CD8-positive, alpha-beta memory T cell (primary cell): ENCODE measurements at regions not wholly inside any gene's neighbourhood (a gene's known extent, or its start where the extent isn't known, plus 50 kb on each side); places are given as distances from the start of the nearest gene placed in this dataset.

ENCODE experiments used
- CTCF ChIA-PET: fragments of 350-600 bp; sonication (Branson Sonifier 250); formaldehyde crosslinking; loops from one replicate; lab custom pipeline; 2021; ENCODE audit warnings: antibody characterized with exemption; lab: Charles Lee
- POLR2A ChIA-PET: fragments of 350-600 bp; sonication (Branson Sonifier 250); formaldehyde crosslinking; loops from one replicate; lab custom pipeline; 2021; ENCODE audit warnings: antibody characterized with exemption; lab: Charles Lee
- DNase-seq, 5 donors: peaks; one replicate each; pipeline versions ENCODE4 v3.0.0 to v3.0.0-alpha.2; 2020 to 2022; ENCODE audit warnings: mixed read lengths in 1 of 5
- H3K27ac ChIP-seq: one replicate; pipeline ENCODE4 v1.7.0; 2013; ENCODE audit warnings: low read depth, mild to moderate bottlenecking, low read length, moderate library complexity
- H3K27me3 ChIP-seq: 2 replicates; pipeline ENCODE4 v1.7.0; 2013; ENCODE audit warnings: low read length, mild to moderate bottlenecking; ENCODE audit not compliant: insufficient read depth, poor library complexity, severe bottlenecking
- H3K36me3 ChIP-seq: 2 replicates; pipeline ENCODE4 v1.7.0; 2013; ENCODE audit warnings: mild to moderate bottlenecking, low read length, moderate library complexity; ENCODE audit not compliant: insufficient read depth
- H3K4me1 ChIP-seq: 2 replicates; pipeline ENCODE4 v1.7.0; 2013; ENCODE audit warnings: mild to moderate bottlenecking, low read length, moderate library complexity; ENCODE audit not compliant: insufficient read depth
- H3K4me3 ChIP-seq: 2 replicates; pipeline ENCODE4 v1.7.0; 2013; ENCODE audit warnings: mild to moderate bottlenecking, low read length
- H3K9me3 ChIP-seq: 2 replicates; pipeline ENCODE4 v1.7.0; 2013; ENCODE audit warnings: mild to moderate bottlenecking, low read length
- H3K27ac Mint-ChIP-seq, 8 donors: one replicate each; pipeline ENCODE4 v1.8.0; 2020 to 2021; ENCODE audit warnings: mixed read lengths in 8 of 8, mild to moderate bottlenecking in 6 of 8, inconsistent platforms in 3 of 8, moderate library complexity in 3 of 8
- H3K27me3 Mint-ChIP-seq, 2 donors: one replicate each; pipeline ENCODE4 v1.8.0; 2020 to 2021; ENCODE audit warnings: mixed read lengths in 2 of 2, mild to moderate bottlenecking in 1 of 2, moderate library complexity in 1 of 2
- H3K36me3 Mint-ChIP-seq, 3 donors: one replicate each; pipeline ENCODE4 v1.8.0; 2020 to 2021; ENCODE audit warnings: mixed read lengths in 3 of 3, inconsistent platforms in 1 of 3, mild to moderate bottlenecking in 1 of 3
- H3K4me1 Mint-ChIP-seq, 3 donors: one replicate each; pipeline ENCODE4 v1.8.0; 2020 to 2021; ENCODE audit warnings: mixed read lengths in 3 of 3, inconsistent platforms in 1 of 3, mild to moderate bottlenecking in 1 of 3
- H3K4me3 Mint-ChIP-seq, 7 donors: one replicate each; pipeline ENCODE4 v1.8.0; 2020 to 2021; ENCODE audit warnings: mixed read lengths in 7 of 7, mild to moderate bottlenecking in 6 of 7, moderate library complexity in 4 of 7, inconsistent platforms in 2 of 7
- H3K9me3 Mint-ChIP-seq, 5 donors: one replicate each; pipeline ENCODE4 v1.8.0; 2020 to 2022; ENCODE audit warnings: mixed read lengths in 5 of 5, mild to moderate bottlenecking in 3 of 5, moderate library complexity in 2 of 5, inconsistent platforms in 1 of 5

- H3K4me1 Mint-ChIP-seq = no peaks in the 10 kb centered on the region
- H3K27me3 ChIP-seq = no peaks in the 10 kb centered on the region
- H3K9me3 ChIP-seq = no peaks in the 10 kb centered on the region
- no peak for DNase-seq
- H3K4me3 Mint-ChIP-seq = no peak overlapping the region
- CTCF ChIA-PET = no interaction called here
- no peaks in the 10 kb centered on the region for H3K27me3 Mint-ChIP-seq
- H3K36me3 ChIP-seq = no peaks in the 10 kb centered on the region
- POLR2A ChIA-PET = no interaction called here
- no peaks in the 10 kb centered on the region for H3K36me3 Mint-ChIP-seq
- H3K27ac ChIP-seq = no peak overlapping the region
- H3K4me1 ChIP-seq = no peaks in the 10 kb centered on the region
- H3K9me3 Mint-ChIP-seq = peaks cover 0 to 5% (median 0%) of the 10 kb centered on the region in 5 donors
- no peak overlapping the region for H3K4me3 ChIP-seq
- no peak overlapping the region for H3K27ac Mint-ChIP-seq
Measured at GRCh38 chr2:14756122-14756541, 123.6 kb downstream of the LRATD1 start.

- no peaks in the 10 kb centered on the region for H3K36me3 ChIP-seq
- no peak overlapping the region for H3K4me3 Mint-ChIP-seq
- no peaks in the 10 kb centered on the region for H3K4me1 Mint-ChIP-seq
- H3K27ac Mint-ChIP-seq = no peak overlapping the region
- H3K4me1 ChIP-seq = no peaks in the 10 kb centered on the region
- H3K4me3 ChIP-seq = no peak overlapping the region
- CTCF ChIA-PET = no interaction called here
- no peak for DNase-seq
- no peaks in the 10 kb centered on the region for H3K27me3 Mint-ChIP-seq
- H3K9me3 Mint-ChIP-seq = peaks cover 0 to 7% (median 0%) of the 10 kb centered on the region in 5 donors
- no peaks in the 10 kb centered on the region for H3K27me3 ChIP-seq
- POLR2A ChIA-PET = no interaction called here
- no peaks in the 10 kb centered on the region for H3K9me3 ChIP-seq
- no peaks in the 10 kb centered on the region for H3K36me3 Mint-ChIP-seq
- no peak overlapping the region for H3K27ac ChIP-seq
Measured at GRCh38 chr2:14756981-14757657, 124.6 kb downstream of the LRATD1 start.

GRCh38 chr2:14759082-14759481 lies 126.6 kb downstream of the LRATD1 start:
- Histone ChIP-seq H3K36me3 (no peaks in the 10 kb centered on the region), H3K9me3 (no peaks in the 10 kb centered on the region), H3K4me3 (no peak overlapping the region), H3K27ac (no peak overlapping the region), H3K27me3 (no peaks in the 10 kb centered on the region), H3K4me1 (no peaks in the 10 kb centered on the region)
- ChIA-PET POLR2A (no interaction called here), CTCF (no interaction called here)
- Mint-ChIP-seq H3K36me3 (no peaks in the 10 kb centered on the region), H3K9me3 (peaks cover 0 to 7% (median 0%) of the 10 kb centered on the region in 5 donors), H3K4me1 (no peaks in the 10 kb centered on the region), H3K27me3 (no peaks in the 10 kb centered on the region), H3K27ac (no peak overlapping the region), H3K4me3 (no peak overlapping the region)
- DNase-seq = no peak

GRCh38 chr2:14760169-14760568 lies 127.7 kb downstream of the LRATD1 start:
- POLR2A ChIA-PET = no interaction called here
- Histone ChIP-seq H3K9me3 (no peaks in the 10 kb centered on the region), H3K27ac (no peak overlapping the region), H3K36me3 (no peaks in the 10 kb centered on the region), H3K4me3 (no peak overlapping the region), H3K4me1 (no peaks in the 10 kb centered on the region), H3K27me3 (no peaks in the 10 kb centered on the region)
- Mint-ChIP-seq H3K4me3 (no peak overlapping the region), H3K27me3 (no peaks in the 10 kb centered on the region), H3K27ac (no peak overlapping the region), H3K9me3 (peaks cover 0 to 7% (median 0%) of the 10 kb centered on the region in 5 donors), H3K36me3 (no peaks in the 10 kb centered on the region), H3K4me1 (no peaks in the 10 kb centered on the region)
- no peak for DNase-seq
- CTCF ChIA-PET = no interaction called here

GRCh38 chr2:14761118-14761517 lies 128.6 kb downstream of the LRATD1 start:
- Mint-ChIP-seq H3K27ac (no peak overlapping the region), H3K36me3 (no peaks in the 10 kb centered on the region), H3K27me3 (no peaks in the 10 kb centered on the region), H3K4me1 (no peaks in the 10 kb centered on the region), H3K9me3 (peaks cover 0 to 7% (median 0%) of the 10 kb centered on the region in 5 donors), H3K4me3 (no peak overlapping the region)
- Histone ChIP-seq H3K9me3 (no peaks in the 10 kb centered on the region), H3K4me1 (no peaks in the 10 kb centered on the region), H3K4me3 (no peak overlapping the region), H3K27me3 (no peaks in the 10 kb centered on the region), H3K36me3 (no peaks in the 10 kb centered on the region), H3K27ac (no peak overlapping the region)
- no peak for DNase-seq
- CTCF ChIA-PET = no interaction called here
- POLR2A ChIA-PET = no interaction called here

- H3K9me3 ChIP-seq = no peaks in the 10 kb centered on the region
- CTCF ChIA-PET = no interaction called here
- H3K27ac ChIP-seq = no peak overlapping the region
- Mint-ChIP-seq H3K4me1 (no peaks in the 10 kb centered on the region), H3K27ac (no peak overlapping the region), H3K4me3 (no peak overlapping the region), H3K36me3 (no peaks in the 10 kb centered on the region), H3K27me3 (peaks cover 0 to 3% of the 10 kb centered on the region in 2 donors), H3K9me3 (peaks cover 0 to 4% (median 0%) of the 10 kb centered on the region in 5 donors)
- H3K27me3 ChIP-seq = no peaks in the 10 kb centered on the region
- no peaks in the 10 kb centered on the region for H3K36me3 ChIP-seq
- no peak for DNase-seq
- no peaks in the 10 kb centered on the region for H3K4me1 ChIP-seq
- POLR2A ChIA-PET = no interaction called here
- no peak overlapping the region for H3K4me3 ChIP-seq
Measured at GRCh38 chr2:14773696-14774095, 141.2 kb downstream of the LRATD1 start.

- H3K9me3 Mint-ChIP-seq = peaks cover 0 to 4% (median 0%) of the 10 kb centered on the region in 5 donors
- H3K4me3 ChIP-seq = no peak overlapping the region
- no peaks in the 10 kb centered on the region for H3K4me1 Mint-ChIP-seq
- H3K27ac ChIP-seq = no peak overlapping the region
- no peak overlapping the region for H3K4me3 Mint-ChIP-seq
- no peaks in the 10 kb centered on the region for H3K36me3 Mint-ChIP-seq
- no peaks in the 10 kb centered on the region for H3K9me3 ChIP-seq
- no peaks in the 10 kb centered on the region for H3K27me3 ChIP-seq
- POLR2A ChIA-PET = no interaction called here
- CTCF ChIA-PET = no interaction called here
- DNase-seq = no peak
- no peaks in the 10 kb centered on the region for H3K36me3 ChIP-seq
- no peaks in the 10 kb centered on the region for H3K4me1 ChIP-seq
- peaks cover 0 to 3% of the 10 kb centered on the region in 2 donors for H3K27me3 Mint-ChIP-seq
- no peak overlapping the region for H3K27ac Mint-ChIP-seq
Measured at GRCh38 chr2:14774436-14774968, 142.0 kb downstream of the LRATD1 start.

- Mint-ChIP-seq H3K9me3 (peaks cover 0 to 6% (median 3%) of the 10 kb centered on the region in 5 donors), H3K27ac (no peak overlapping the region), H3K36me3 (no peaks in the 10 kb centered on the region), H3K4me3 (no peak overlapping the region), H3K27me3 (peaks cover 0 to 3% of the 10 kb centered on the region in 2 donors), H3K4me1 (no peaks in the 10 kb centered on the region)
- Histone ChIP-seq H3K4me3 (no peak overlapping the region), H3K27ac (no peak overlapping the region), H3K9me3 (no peaks in the 10 kb centered on the region), H3K27me3 (no peaks in the 10 kb centered on the region), H3K4me1 (no peaks in the 10 kb centered on the region), H3K36me3 (no peaks in the 10 kb centered on the region)
- no peak for DNase-seq
- CTCF ChIA-PET = no interaction called here
- POLR2A ChIA-PET = no interaction called here
Measured at GRCh38 chr2:14776216-14776615, 143.7 kb downstream of the LRATD1 start.
